ENCODE measurements at regions not wholly inside any gene's neighbourhood (a gene's known extent, or its start where the extent isn't known, plus 50 kb on each side); places are given as distances from the start of the nearest gene placed in this dataset.

- TF ChIP-seq, protein P1, sequence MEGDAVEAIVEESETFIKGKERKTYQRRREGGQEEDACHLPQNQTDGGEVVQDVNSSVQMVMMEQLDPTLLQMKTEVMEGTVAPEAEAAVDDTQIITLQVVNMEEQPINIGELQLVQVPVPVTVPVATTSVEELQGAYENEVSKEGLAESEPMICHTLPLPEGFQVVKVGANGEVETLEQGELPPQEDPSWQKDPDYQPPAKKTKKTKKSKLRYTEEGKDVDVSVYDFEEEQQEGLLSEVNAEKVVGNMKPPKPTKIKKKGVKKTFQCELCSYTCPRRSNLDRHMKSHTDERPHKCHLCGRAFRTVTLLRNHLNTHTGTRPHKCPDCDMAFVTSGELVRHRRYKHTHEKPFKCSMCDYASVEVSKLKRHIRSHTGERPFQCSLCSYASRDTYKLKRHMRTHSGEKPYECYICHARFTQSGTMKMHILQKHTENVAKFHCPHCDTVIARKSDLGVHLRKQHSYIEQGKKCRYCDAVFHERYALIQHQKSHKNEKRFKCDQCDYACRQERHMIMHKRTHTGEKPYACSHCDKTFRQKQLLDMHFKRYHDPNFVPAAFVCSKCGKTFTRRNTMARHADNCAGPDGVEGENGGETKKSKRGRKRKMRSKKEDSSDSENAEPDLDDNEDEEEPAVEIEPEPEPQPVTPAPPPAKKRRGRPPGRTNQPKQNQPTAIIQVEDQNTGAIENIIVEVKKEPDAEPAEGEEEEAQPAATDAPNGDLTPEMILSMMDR (IDR thresholded peaks at IDR 0.05), result no peak
- no peak for TF ChIP-seq POLR2A (IDR thresholded peaks at IDR 0.05)
Observed at GRCh38 chr13:91117351-91117750, 230.1 kb upstream of the MIR17HG start.

Measured in prostate gland (tissue), 2 donors.